ENCODE measurements at regions not wholly inside any gene's neighbourhood (a gene's known extent, or its start where the extent isn't known, plus 50 kb on each side); places are given as distances from the start of the nearest gene placed in this dataset.

DNA sequence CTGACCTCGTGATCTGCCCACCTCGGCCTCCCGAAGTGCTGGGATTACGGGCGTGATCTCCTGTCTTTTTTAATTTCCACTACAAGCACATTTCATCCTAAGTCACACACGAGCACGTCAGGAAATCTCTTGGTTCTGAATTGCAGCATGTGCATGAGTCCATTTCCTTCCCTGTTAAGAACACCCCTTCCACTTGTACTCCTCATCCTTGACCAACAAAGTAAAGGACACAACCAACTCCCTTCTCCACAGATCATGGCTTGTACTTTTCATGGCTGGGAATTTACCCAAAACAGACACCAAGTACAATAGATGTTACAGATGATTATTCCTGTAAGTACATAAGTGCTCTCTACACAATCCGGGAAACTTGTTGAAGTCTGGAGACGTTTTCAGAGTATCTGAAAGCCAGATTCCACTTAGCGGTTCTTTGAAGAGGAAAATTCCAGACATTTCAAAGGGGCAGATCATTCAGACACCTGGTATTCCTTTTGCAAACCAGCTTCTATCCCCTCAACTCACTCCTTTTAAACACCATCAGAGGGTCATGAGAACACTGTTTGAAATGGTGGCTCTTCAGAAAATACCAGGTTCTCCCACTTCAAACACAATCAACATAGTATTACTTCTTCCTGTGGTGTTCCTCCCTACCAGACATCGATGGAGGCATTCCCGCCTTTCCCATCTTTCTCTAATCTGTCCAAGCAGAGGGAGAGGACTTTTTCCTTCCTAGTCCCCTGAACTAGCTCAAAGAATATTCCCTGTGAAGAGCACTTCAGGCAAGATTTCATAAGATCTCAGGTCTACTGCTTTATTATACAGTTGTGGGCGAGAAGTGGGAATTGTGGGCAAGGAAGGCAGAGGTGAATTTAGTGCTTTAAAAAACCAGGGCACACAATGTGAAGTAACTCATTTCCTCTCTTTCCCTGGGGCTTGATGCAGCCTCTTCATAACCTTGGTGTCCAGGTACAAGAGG is 80.1 kb upstream of the TSC22D2 start (continued):
- TF ChIP-seq, protein P1, sequence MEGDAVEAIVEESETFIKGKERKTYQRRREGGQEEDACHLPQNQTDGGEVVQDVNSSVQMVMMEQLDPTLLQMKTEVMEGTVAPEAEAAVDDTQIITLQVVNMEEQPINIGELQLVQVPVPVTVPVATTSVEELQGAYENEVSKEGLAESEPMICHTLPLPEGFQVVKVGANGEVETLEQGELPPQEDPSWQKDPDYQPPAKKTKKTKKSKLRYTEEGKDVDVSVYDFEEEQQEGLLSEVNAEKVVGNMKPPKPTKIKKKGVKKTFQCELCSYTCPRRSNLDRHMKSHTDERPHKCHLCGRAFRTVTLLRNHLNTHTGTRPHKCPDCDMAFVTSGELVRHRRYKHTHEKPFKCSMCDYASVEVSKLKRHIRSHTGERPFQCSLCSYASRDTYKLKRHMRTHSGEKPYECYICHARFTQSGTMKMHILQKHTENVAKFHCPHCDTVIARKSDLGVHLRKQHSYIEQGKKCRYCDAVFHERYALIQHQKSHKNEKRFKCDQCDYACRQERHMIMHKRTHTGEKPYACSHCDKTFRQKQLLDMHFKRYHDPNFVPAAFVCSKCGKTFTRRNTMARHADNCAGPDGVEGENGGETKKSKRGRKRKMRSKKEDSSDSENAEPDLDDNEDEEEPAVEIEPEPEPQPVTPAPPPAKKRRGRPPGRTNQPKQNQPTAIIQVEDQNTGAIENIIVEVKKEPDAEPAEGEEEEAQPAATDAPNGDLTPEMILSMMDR (conservative IDR thresholded peaks at IDR 0.05; ENCODE audit: low read depth, low read length) = no peak
- no peak for TF ChIP-seq NFE2L2 (IDR thresholded peaks at IDR 0.05; ENCODE audit: low read depth, low read length)

DNA sequence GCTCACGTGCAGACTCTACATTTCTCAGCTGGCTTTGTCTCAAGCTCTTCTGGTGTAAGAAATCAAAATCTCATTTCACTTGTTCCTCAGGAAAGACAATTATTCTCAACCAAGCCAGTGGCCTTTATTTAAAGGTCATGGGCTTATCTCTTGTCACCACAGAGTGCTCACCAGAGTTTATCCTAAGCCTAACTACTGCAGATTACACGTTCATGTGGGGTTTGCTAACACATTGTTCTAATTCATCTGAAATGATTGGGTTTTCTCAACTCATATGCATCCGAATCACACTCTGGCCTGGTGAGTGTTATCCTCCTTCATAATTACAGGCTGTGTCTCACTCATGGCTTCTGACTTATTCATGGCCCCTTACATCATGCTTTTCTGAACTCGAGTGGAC is 83.3 kb upstream of the TSC22D2 start:
- H3K9me3 ChIP-seq (ENCODE audit: control insufficient read depth, insufficient read depth, low read length) = no peaks in the 10 kb centered on the region
- H2BK120ac ChIP-seq (ENCODE audit: low read depth, low read length) = no peak overlapping the region
- CTCF ChIA-PET = no interaction called here
- no peak overlapping the region for H3K4me2 ChIP-seq (ENCODE audit: low read depth, low read length)
- no peak overlapping the region for H3K4me3 ChIP-seq (ENCODE audit: insufficient read depth, low read depth, low read length)
- POLR2A ChIA-PET (ENCODE audit: unreplicated experiment) = no interaction called here
- dilution Hi-C loops (cut with HindIII; ENCODE audit: low sequenced_read_pairs, unreplicated experiment) (no loop called here), in situ Hi-C loops (cut with MboI; ENCODE audit: low sequenced_read_pairs) (no loop called here), intact Hi-C loops (cut with micrococcal nuclease) (no loop called here)
- H3K14ac ChIP-seq (replicated peaks; ENCODE audit: low read depth, low read length) = 0 out of 2 replicates have a peak overlapping the region, but pooled peaks have one; percentile 23
- H2BK15ac ChIP-seq (ENCODE audit: low read depth, low read length) = peak overlapping the region; percentile 21; the same call in 2 of the 3 replicates
- no peak overlapping the region for H2BK5ac ChIP-seq (ENCODE audit: low read depth, low read length, poor library complexity, severe bottlenecking)
- H3K27ac ChIP-seq (ENCODE audit: insufficient read depth, low read length) = no peak overlapping the region
- H4K20me1 ChIP-seq (ENCODE audit: insufficient read depth, low read length) = no peaks in the 10 kb centered on the region
- H3K56ac ChIP-seq (ENCODE audit: extremely low read depth, insufficient read depth, low read length) = no peak overlapping the region
- no peak overlapping the region for H4K8ac ChIP-seq (ENCODE audit: low read depth in 2 of 2, low read length in 2 of 2)
- no peaks in the 10 kb centered on the region for H3K27me3 ChIP-seq (ENCODE audit: control insufficient read depth, insufficient read depth, low read length)
- no peaks in the 10 kb centered on the region for H3K36me3 ChIP-seq (ENCODE audit: control insufficient read depth, insufficient read depth, low read length)
- H4K91ac ChIP-seq (ENCODE audit: insufficient read depth, low read depth, low read length) = no peak overlapping the region; the same call in 1 of the 2 replicates
- no peak for DNase-seq
- no peak overlapping the region for H3K23ac ChIP-seq (ENCODE audit: low read depth, low read length)
- H3K18ac ChIP-seq (ENCODE audit: low read depth, low read length) = no peak overlapping the region
- ATAC-seq (ENCODE audit: low read depth) = no peak
- H3K9ac ChIP-seq (ENCODE audit: low read depth, low read length) = no peak overlapping the region
- no TSS peak for BruUV-seq (replicated peaks)
- no peaks in the 10 kb centered on the region for H3K79me1 ChIP-seq (ENCODE audit: low read depth in 1 of 2, low read length in 2 of 2)
- H2AFZ ChIP-seq (replicated peaks; ENCODE audit: low read length, poor library complexity) = no peak overlapping the region
- H2BK20ac ChIP-seq (ENCODE audit: low read depth, low read length) = no peak overlapping the region
- H3K4ac ChIP-seq (ENCODE audit: low read depth, low read length) = peak overlapping the region; percentile 12; the same call in 1 of the 2 replicates
- no peak overlapping the region for H4K5ac ChIP-seq (ENCODE audit: low read depth, low read length)
- no peak overlapping the region for H2AK5ac ChIP-seq (ENCODE audit: low read depth, low read length)
- no peak for TF ChIP-seq SMC3 (IDR thresholded peaks at IDR 0.05; ENCODE audit: low read depth, low read length)
- TF ChIP-seq, protein P1 (conservative IDR thresholded peaks at IDR 0.05; ENCODE audit: low read depth, low read length) = no peak
- TF ChIP-seq, protein P2, sequence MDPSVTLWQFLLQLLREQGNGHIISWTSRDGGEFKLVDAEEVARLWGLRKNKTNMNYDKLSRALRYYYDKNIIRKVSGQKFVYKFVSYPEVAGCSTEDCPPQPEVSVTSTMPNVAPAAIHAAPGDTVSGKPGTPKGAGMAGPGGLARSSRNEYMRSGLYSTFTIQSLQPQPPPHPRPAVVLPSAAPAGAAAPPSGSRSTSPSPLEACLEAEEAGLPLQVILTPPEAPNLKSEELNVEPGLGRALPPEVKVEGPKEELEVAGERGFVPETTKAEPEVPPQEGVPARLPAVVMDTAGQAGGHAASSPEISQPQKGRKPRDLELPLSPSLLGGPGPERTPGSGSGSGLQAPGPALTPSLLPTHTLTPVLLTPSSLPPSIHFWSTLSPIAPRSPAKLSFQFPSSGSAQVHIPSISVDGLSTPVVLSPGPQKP (IDR thresholded peaks at IDR 0.05; ENCODE audit: borderline replicate concordance, low read depth, low read length) = no peak
- no peak for TF ChIP-seq RFX5 (IDR thresholded peaks at IDR 0.05; ENCODE audit: low read depth, low read length)
- TF ChIP-seq BHLHE40 (IDR thresholded peaks at IDR 0.05; ENCODE audit: low read depth, low read length) = no peak
- TF ChIP-seq MAFK (IDR thresholded peaks at IDR 0.05; ENCODE audit: low read depth, low read length) = no peak
- H3K4me1 ChIP-seq (ENCODE audit: control insufficient read depth, insufficient read depth, low read length) = peaks cover 11% of the 10 kb centered on the region
- H2AK9ac ChIP-seq (replicated peaks; ENCODE audit: low read depth, low read length, poor library complexity) = no peak overlapping the region
- 70% methylated on average over 1 of the region's 4 CpGs; no CpG with 5 or more reads in 1 of the 2 experiments for WGBS, 2 experiments (ENCODE audit: extremely low coverage in 2 of 2, insufficient read length in 1 of 2)
- peaks cover 5% of the 10 kb centered on the region; the same call in 1 of the 2 replicates for H3K9me1 ChIP-seq (ENCODE audit: insufficient read depth, low read length)

All from IMR-90 (cell line).